Small intestine (tissue), 7 donors: ENCODE measurements at regions not wholly inside any gene's neighbourhood (a gene's known extent, or its start where the extent isn't known, plus 50 kb on each side); places are given as distances from the start of the nearest gene placed in this dataset.
A peak's percentile ranks its signal among the peaks of the same experiment; 100 is the strongest.
"Not testable (repeated sequence)": the region's sequence is repeated elsewhere in the genome, so short reads cannot be mapped to it uniquely, and the experiment has no call there.

ENCODE experiments used
- DNase-seq, 2 donors: peaks; one replicate each; pipeline versions ENCODE4 v3.0.0 to v3.0.0-alpha.2; 2013
- FAIRE-seq: peaks from 2 replicates; lab custom pipeline; 2012; peaks lifted over from hg19 to GRCh38; lab: Jason Lieb, UNC
- H3K27ac ChIP-seq, 3 donors: one replicate each; pipeline ENCODE4 v1.5.1; 2013; ENCODE audit warnings: low read length in 2 of 3, mild to moderate bottlenecking in 2 of 3, control low read depth in 1 of 3, inconsistent platforms in 1 of 3, low read depth in 1 of 3, moderate library complexity in 1 of 3
- H3K27me3 ChIP-seq, 3 donors: one replicate each; pipeline ENCODE4 v1.6.1; 2013; ENCODE audit warnings: low read length in 3 of 3, inconsistent platforms in 1 of 3; ENCODE audit not compliant: control insufficient read depth in 3 of 3, insufficient read depth in 3 of 3
- H3K36me3 ChIP-seq, 3 donors: one replicate each; pipeline ENCODE4 v1.6.1; 2013; ENCODE audit warnings: low read length in 3 of 3, inconsistent platforms in 1 of 3, low read depth in 1 of 3, mild to moderate bottlenecking in 1 of 3, moderate library complexity in 1 of 3; ENCODE audit not compliant: control insufficient read depth in 3 of 3, insufficient read depth in 2 of 3
- H3K4me1 ChIP-seq, 3 donors: one replicate each; pipeline ENCODE4 v1.6.1; 2013; ENCODE audit warnings: low read length in 2 of 3, inconsistent platforms in 1 of 3, low read depth in 1 of 3, mild to moderate bottlenecking in 1 of 3, moderate library complexity in 1 of 3; ENCODE audit not compliant: control insufficient read depth in 3 of 3, insufficient read depth in 2 of 3
- H3K4me3 ChIP-seq, 3 donors: one replicate each; pipeline ENCODE4 v1.5.1; 2013; ENCODE audit warnings: low read length in 3 of 3, control low read depth in 1 of 3, inconsistent platforms in 1 of 3, low read depth in 1 of 3, mild to moderate bottlenecking in 1 of 3, moderate library complexity in 1 of 3
- H3K9me3 ChIP-seq, 2 donors: one replicate each; pipeline ENCODE4 v1.6.1; 2013; ENCODE audit warnings: low read depth in 1 of 2, low read length in 1 of 2; ENCODE audit not compliant: control insufficient read depth in 2 of 2, insufficient read depth in 1 of 2
- WGBS, 3 donors: extraction: QIAGEN DNeasy Blood & Tissue Kit; methylation state at CpG; one replicate each; pipeline ENCODE4 v1.1.7; 2013; 5-methylcytosine and 5-hydroxymethylcytosine counted together
- donor health status: healthy with polysubstance abuse.
- donor health status: control.
- donor health status: control.
- donor health status: Bipolar disorder and iron deficiency.
- donor health status: healthy.

- H3K27ac ChIP-seq, FAIRE-seq, H3K4me1 ChIP-seq, H3K9me3 ChIP-seq, DNase-seq, H3K4me3 ChIP-seq, H3K27me3 ChIP-seq, H3K36me3 ChIP-seq: not testable (repeated sequence)
- WGBS, 3 donors, result 91 to 97% (median 93%) methylated on average over 7 of the region's 7 CpGs
Measured at GRCh38 chr13:44823555-44823954, 165.7 kb downstream of the NUFIP1 start.

DNA sequence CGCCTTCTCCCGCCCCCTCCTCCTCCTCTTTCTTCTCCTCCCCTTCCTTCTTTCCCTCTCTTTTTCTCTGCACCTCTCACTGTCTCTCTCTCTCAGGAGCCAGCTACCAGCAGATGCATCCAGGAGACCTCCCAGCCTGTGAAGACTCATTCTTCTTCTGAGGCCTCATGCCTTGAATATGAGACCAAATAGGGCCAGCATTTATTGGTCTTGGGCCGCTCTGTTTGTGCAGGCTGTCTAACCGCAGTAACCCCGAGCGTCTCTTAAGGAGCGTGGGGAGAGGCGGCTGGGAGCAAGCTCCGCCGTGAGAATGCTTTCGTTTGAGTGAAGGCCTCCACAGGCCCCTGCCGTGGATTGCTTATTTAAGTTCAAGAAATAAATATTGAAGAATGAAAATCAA lies 167.0 kb downstream of the NUFIP1 start:
- H3K27ac ChIP-seq, result no peak overlapping the region
- no peak overlapping the region for H3K4me3 ChIP-seq

GRCh38 chr13:44819772-44820171 lies 169.5 kb downstream of the NUFIP1 start:
- Histone ChIP-seq H3K27ac (peak overlapping the region in 1 of 3 donors; percentile 60), H3K36me3 (no peaks in the 10 kb centered on the region), H3K9me3 (no peaks in the 10 kb centered on the region), H3K27me3 (no peaks in the 10 kb centered on the region), H3K4me3 (no peak overlapping the region), H3K4me1 (peaks cover 0 to 36% (median 3%) of the 10 kb centered on the region in 3 donors)
- DNase-seq (no peak), FAIRE-seq (no peak)
- WGBS, 3 donors, result 74 to 94% (median 87%) methylated on average over 6 of the region's 6 CpGs

More for the DNA sequence above, 167.0 kb downstream of the NUFIP1 start:
- DNase-seq, result no peak
- Histone ChIP-seq H3K36me3 (no peaks in the 10 kb centered on the region), H3K9me3 (no peaks in the 10 kb centered on the region), H3K4me1 (peaks cover 0 to 15% (median 0%) of the 10 kb centered on the region in 3 donors), H3K27me3 (no peaks in the 10 kb centered on the region)
- 89 to 92% (median 90%) methylated on average over 12 of the region's 12 CpGs for WGBS, 3 donors
- FAIRE-seq, result no peak

GRCh38 chr13:44819245-44819644 lies 170.0 kb downstream of the NUFIP1 start:
- Histone ChIP-seq H3K36me3 (no peaks in the 10 kb centered on the region), H3K9me3 (no peaks in the 10 kb centered on the region), H3K4me3 (no peak overlapping the region), H3K27me3 (no peaks in the 10 kb centered on the region), H3K27ac (peak overlapping the region in 1 of 3 donors; percentile 60), H3K4me1 (peaks cover 0 to 42% (median 3%) of the 10 kb centered on the region in 3 donors)
- FAIRE-seq, result no peak
- DNase-seq, result peak in 1 of 2 donors; percentile 74
- 78 to 82% (median 81%) methylated on average over 3 of the region's 3 CpGs for WGBS, 3 donors

- DNase-seq (no peak), FAIRE-seq (no peak)
- no peaks in the 10 kb centered on the region for H3K36me3 ChIP-seq
- H3K27me3 ChIP-seq, result no peaks in the 10 kb centered on the region
- no peaks in the 10 kb centered on the region for H3K9me3 ChIP-seq
- H3K4me3 ChIP-seq, result no peak overlapping the region
- H3K27ac ChIP-seq, result no peak overlapping the region
- 75 to 80% (median 79%) methylated on average over 6 of the region's 6 CpGs for WGBS, 3 donors
- peaks cover 2 to 49% (median 3%) of the 10 kb centered on the region in 3 donors for H3K4me1 ChIP-seq
Measured at GRCh38 chr13:44818428-44818827, 170.8 kb downstream of the NUFIP1 start.

DNA sequence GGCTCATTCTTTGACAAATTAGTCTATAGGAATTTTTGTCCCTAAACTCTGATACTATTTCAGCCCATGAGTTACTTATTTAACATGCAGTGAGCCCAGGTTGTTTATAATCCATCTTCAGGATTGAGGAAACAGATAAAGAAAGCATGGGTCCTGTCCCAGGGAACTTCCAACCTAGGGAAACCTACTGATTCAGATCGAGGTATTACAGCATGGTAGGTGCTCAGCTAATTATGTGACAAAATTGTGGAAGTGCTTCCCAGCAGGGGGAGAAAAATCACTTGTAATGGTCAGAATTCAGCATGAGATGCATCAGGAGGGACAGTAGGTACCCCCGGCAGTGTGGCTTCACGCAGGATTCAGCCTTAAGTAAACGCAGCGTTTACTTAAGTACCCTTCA lies 171.3 kb downstream of the NUFIP1 start:
- H3K36me3 ChIP-seq, result no peaks in the 10 kb centered on the region
- H3K4me3 ChIP-seq, result no peak overlapping the region
- FAIRE-seq (no peak), DNase-seq (no peak)
- no peak overlapping the region for H3K27ac ChIP-seq
- H3K27me3 ChIP-seq, result no peaks in the 10 kb centered on the region
- peaks cover 2 to 52% (median 3%) of the 10 kb centered on the region in 3 donors for H3K4me1 ChIP-seq
- H3K9me3 ChIP-seq, result no peaks in the 10 kb centered on the region
- 88 to 93% (median 90%) methylated on average over 5 of the region's 5 CpGs for WGBS, 3 donors

GRCh38 chr13:44817131-44817671 lies 172.1 kb downstream of the NUFIP1 start:
- H3K4me1 ChIP-seq, result peaks cover 2 to 59% (median 3%) of the 10 kb centered on the region in 3 donors
- peak overlapping the region in 1 of 3 donors; percentile 2 for H3K27ac ChIP-seq
- no peaks in the 10 kb centered on the region for H3K9me3 ChIP-seq
- 72 to 84% (median 74%) methylated on average over 5 of the region's 5 CpGs for WGBS, 3 donors
- no peaks in the 10 kb centered on the region for H3K27me3 ChIP-seq
- H3K36me3 ChIP-seq, result no peaks in the 10 kb centered on the region
- no peak overlapping the region for H3K4me3 ChIP-seq
- DNase-seq (no peak), FAIRE-seq (no peak)

DNA sequence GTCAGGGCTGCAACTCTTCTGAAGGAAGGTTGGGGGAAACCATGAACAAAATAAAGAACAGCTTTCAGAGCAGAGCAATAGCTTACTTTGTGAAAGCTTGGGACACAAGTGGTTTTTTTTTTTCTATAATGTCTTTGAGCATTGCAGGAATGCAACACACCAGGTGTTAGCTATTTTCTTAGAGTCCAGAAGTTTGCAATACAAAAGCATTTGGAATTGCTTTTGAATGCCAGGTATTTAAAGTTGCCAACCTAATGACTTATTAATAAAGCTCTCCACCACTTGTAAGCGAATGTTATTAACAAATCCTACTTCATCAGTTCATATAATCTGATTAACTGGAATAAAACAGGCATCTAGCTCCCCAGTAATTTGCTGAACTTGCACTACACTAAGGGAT lies 172.6 kb downstream of the NUFIP1 start:
- peak overlapping the region in 1 of 3 donors; percentile 74 for H3K27ac ChIP-seq
- no peak for DNase-seq
- no peaks in the 10 kb centered on the region for H3K36me3 ChIP-seq
- peaks cover 2 to 59% (median 3%) of the 10 kb centered on the region in 3 donors for H3K4me1 ChIP-seq
- FAIRE-seq, result no peak
- 91 to 100% (median 93%) methylated on average over 1 of the region's 1 CpG for WGBS, 3 donors
- no peak overlapping the region for H3K4me3 ChIP-seq
- no peaks in the 10 kb centered on the region for H3K27me3 ChIP-seq
- H3K9me3 ChIP-seq, result no peaks in the 10 kb centered on the region

DNA sequence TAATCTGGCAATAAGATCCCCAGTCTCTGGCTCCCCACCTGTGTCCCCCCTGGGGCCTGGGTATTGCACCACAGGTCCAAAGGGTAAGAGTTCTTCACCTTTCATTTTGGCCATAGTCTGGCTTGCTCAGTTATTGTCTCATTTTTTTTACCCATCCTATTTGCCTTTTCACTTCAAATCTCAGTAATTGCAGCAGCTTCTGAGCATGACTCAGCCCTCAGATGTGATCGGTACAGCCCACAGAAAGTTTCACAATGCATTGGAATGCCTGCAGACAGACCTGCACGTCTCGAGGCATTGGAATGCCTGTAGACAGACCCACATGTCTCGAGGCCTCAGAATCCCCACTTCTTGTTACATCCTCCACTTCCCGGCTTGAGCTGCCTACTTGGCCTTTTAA lies 173.6 kb downstream of the NUFIP1 start:
- peaks cover 2 to 59% (median 3%) of the 10 kb centered on the region in 3 donors for H3K4me1 ChIP-seq
- peak; percentile 40 to 89 for DNase-seq
- no peaks in the 10 kb centered on the region for H3K27me3 ChIP-seq
- WGBS, 3 donors, result 23 to 37% (median 30%) methylated on average over 5 of the region's 5 CpGs
- no peaks in the 10 kb centered on the region for H3K36me3 ChIP-seq
- no peak for FAIRE-seq
- H3K27ac ChIP-seq, result peak overlapping the region in 1 of 3 donors; percentile 74
- H3K4me3 ChIP-seq, result no peak overlapping the region
- H3K9me3 ChIP-seq, result no peaks in the 10 kb centered on the region
